HUES64 (cell line): ENCODE measurements at regions not wholly inside any gene's neighbourhood (a gene's known extent, or its start where the extent isn't known, plus 50 kb on each side); places are given as distances from the start of the nearest gene placed in this dataset.
"Not testable (repeated sequence)": the region's sequence is repeated elsewhere in the genome, so short reads cannot be mapped to it uniquely, and the experiment has no call there.

Source experiments
- H3K27ac ChIP-seq: 2 replicates; pipeline ENCODE4 v1.7.0; 2013; ENCODE audit warnings: low read depth, low read length, inconsistent platforms
- H3K27me3 ChIP-seq: 2 replicates; pipeline ENCODE4 v1.6.1; 2013; ENCODE audit warnings: mild to moderate bottlenecking, low read length; ENCODE audit not compliant: insufficient read depth
- H3K36me3 ChIP-seq: 2 replicates; pipeline ENCODE4 v1.6.1; 2013; ENCODE audit warnings: mild to moderate bottlenecking, low read length; ENCODE audit not compliant: insufficient read depth
- H3K4me1 ChIP-seq: 2 replicates; pipeline ENCODE4 v1.6.1; 2013; ENCODE audit warnings: mild to moderate bottlenecking, low read length, moderate library complexity; ENCODE audit not compliant: insufficient read depth
- H3K4me3 ChIP-seq: 2 replicates; pipeline ENCODE4 v1.5.1; 2013; ENCODE audit warnings: mild to moderate bottlenecking, low read length, moderate library complexity
- H3K9ac ChIP-seq: 2 replicates; pipeline ENCODE4 v1.6.1; 2013; ENCODE audit warnings: mild to moderate bottlenecking, low read depth, low read length
- H3K9me3 ChIP-seq: 2 replicates; pipeline ENCODE4 v1.6.1; 2013; ENCODE audit warnings: low read depth, low read length; ENCODE audit not compliant: insufficient read depth
- WGBS: fragments of 150-250, 120-280 bp; methylation state at CpG from one replicate; pipeline ENCODE4 v1.1.7; 2013; ENCODE audit warnings: missing lambda C conversion rate; 5-methylcytosine and 5-hydroxymethylcytosine counted together

- no peaks in the 10 kb centered on the region for H3K9me3 ChIP-seq
- no peak overlapping the region for H3K4me3 ChIP-seq
- H3K36me3 ChIP-seq: no peaks in the 10 kb centered on the region
- no peaks in the 10 kb centered on the region for H3K4me1 ChIP-seq
- no peak overlapping the region for H3K27ac ChIP-seq
- 70% methylated on average over 3 of the region's 3 CpGs for WGBS
- H3K9ac ChIP-seq: no peak overlapping the region
- no peaks in the 10 kb centered on the region for H3K27me3 ChIP-seq
Observed at GRCh38 chr16:61105544-61105943, 930.7 kb downstream of the CDH8 start.

GRCh38 chr16:61098505-61098904 lies 937.7 kb downstream of the CDH8 start:
- Histone ChIP-seq H3K4me3 (no peak overlapping the region), H3K4me1 (no peaks in the 10 kb centered on the region), H3K36me3 (no peaks in the 10 kb centered on the region), H3K27me3 (no peaks in the 10 kb centered on the region), H3K9ac (no peak overlapping the region), H3K9me3 (no peaks in the 10 kb centered on the region), H3K27ac (no peak overlapping the region)
- 95% methylated on average over 2 of the region's 2 CpGs for WGBS

GRCh38 chr16:61091300-61091699 lies 944.9 kb downstream of the CDH8 start:
- not testable (repeated sequence) for H3K4me3 ChIP-seq, H3K27me3 ChIP-seq, H3K4me1 ChIP-seq, H3K9me3 ChIP-seq, H3K27ac ChIP-seq, H3K9ac ChIP-seq, H3K36me3 ChIP-seq
- 97% methylated on average over 7 of the region's 7 CpGs for WGBS

- Histone ChIP-seq H3K4me1 (no peaks in the 10 kb centered on the region; the same call in 1 of the 2 replicates), H3K27me3 (no peaks in the 10 kb centered on the region), H3K27ac (no peak overlapping the region), H3K36me3 (no peaks in the 10 kb centered on the region), H3K9ac (no peak overlapping the region), H3K4me3 (no peak overlapping the region), H3K9me3 (no peaks in the 10 kb centered on the region)
- WGBS: 91% methylated on average over 1 of the region's 1 CpG
Observed at GRCh38 chr16:61083711-61084110, 952.5 kb downstream of the CDH8 start.

- 100% methylated on average over 1 of the region's 2 CpGs for WGBS
- H3K36me3 ChIP-seq: no peaks in the 10 kb centered on the region
- no peaks in the 10 kb centered on the region for H3K4me1 ChIP-seq
- H3K27ac ChIP-seq: no peak overlapping the region
- H3K27me3 ChIP-seq: no peaks in the 10 kb centered on the region
- no peak overlapping the region for H3K9ac ChIP-seq
- no peak overlapping the region for H3K4me3 ChIP-seq
- H3K9me3 ChIP-seq: peaks cover 17% of the 10 kb centered on the region
Observed at GRCh38 chr16:61074324-61074723, 961.9 kb downstream of the CDH8 start.

- no peaks in the 10 kb centered on the region for H3K4me1 ChIP-seq
- H3K36me3 ChIP-seq: no peaks in the 10 kb centered on the region
- WGBS: 94% methylated on average over 1 of the region's 1 CpG
- no peak overlapping the region for H3K9ac ChIP-seq
- no peak overlapping the region for H3K27ac ChIP-seq
- no peaks in the 10 kb centered on the region for H3K27me3 ChIP-seq
- no peaks in the 10 kb centered on the region for H3K9me3 ChIP-seq
- no peak overlapping the region for H3K4me3 ChIP-seq
Observed at GRCh38 chr16:61057635-61058034, 978.6 kb downstream of the CDH8 start.

- 88% methylated on average over 11 of the region's 11 CpGs for WGBS
- H3K4me3 ChIP-seq: no peak overlapping the region
- no peaks in the 10 kb centered on the region for H3K36me3 ChIP-seq
- no peak overlapping the region for H3K9ac ChIP-seq
- no peak overlapping the region for H3K27ac ChIP-seq
- no peaks in the 10 kb centered on the region for H3K4me1 ChIP-seq
- H3K9me3 ChIP-seq: no peaks in the 10 kb centered on the region
- no peaks in the 10 kb centered on the region for H3K27me3 ChIP-seq
Observed at GRCh38 chr16:61050547-61050946, 985.7 kb downstream of the CDH8 start.

- H3K27ac ChIP-seq: no peak overlapping the region
- no peaks in the 10 kb centered on the region for H3K9me3 ChIP-seq
- H3K9ac ChIP-seq: no peak overlapping the region
Observed at GRCh38 chr16:61045931-61046330, 990.3 kb downstream of the CDH8 start.

GRCh38 chr16:61042737-61043136 lies 993.5 kb downstream of the CDH8 start:
- H3K36me3 ChIP-seq: no peaks in the 10 kb centered on the region
- no peak overlapping the region for H3K27ac ChIP-seq
- H3K4me1 ChIP-seq: no peaks in the 10 kb centered on the region
- no peak overlapping the region for H3K4me3 ChIP-seq
- no peak overlapping the region for H3K9ac ChIP-seq
- no peaks in the 10 kb centered on the region for H3K9me3 ChIP-seq
- H3K27me3 ChIP-seq: peaks cover 5% of the 10 kb centered on the region; the same call in 1 of the 2 replicates
- WGBS: 48% methylated on average over 3 of the region's 3 CpGs

More at GRCh38 chr16:61045931-61046330, 990.3 kb downstream of the CDH8 start:
- H3K27me3 ChIP-seq: peaks cover 5% of the 10 kb centered on the region; the same call in 1 of the 2 replicates
- H3K4me3 ChIP-seq: no peak overlapping the region
- no peaks in the 10 kb centered on the region for H3K36me3 ChIP-seq
- WGBS: 54% methylated on average over 4 of the region's 4 CpGs
- no peaks in the 10 kb centered on the region for H3K4me1 ChIP-seq

- H3K9ac ChIP-seq: no peak overlapping the region
- no peak overlapping the region for H3K27ac ChIP-seq
- no peaks in the 10 kb centered on the region for H3K4me1 ChIP-seq
- no peaks in the 10 kb centered on the region for H3K27me3 ChIP-seq
- no peak overlapping the region for H3K4me3 ChIP-seq
- no peaks in the 10 kb centered on the region for H3K9me3 ChIP-seq
- H3K36me3 ChIP-seq: no peaks in the 10 kb centered on the region
- 95% methylated on average over 8 of the region's 8 CpGs for whole genome bisulfite sequencing
Observed at GRCh38 chr16:61030616-61031015, 1005.6 kb downstream of the CDH8 start.

GRCh38 chr16:61024180-61024900 lies 1011.9 kb downstream of the CDH8 start:
- no peaks in the 10 kb centered on the region for H3K4me1 ChIP-seq
- WGBS: 93% methylated on average over 3 of the region's 3 CpGs
- no peak overlapping the region for H3K9ac ChIP-seq
- no peak overlapping the region for H3K27ac ChIP-seq
- no peaks in the 10 kb centered on the region for H3K27me3 ChIP-seq
- H3K9me3 ChIP-seq: no peaks in the 10 kb centered on the region
- no peak overlapping the region for H3K4me3 ChIP-seq
- H3K36me3 ChIP-seq: no peaks in the 10 kb centered on the region

- no peaks in the 10 kb centered on the region for H3K9me3 ChIP-seq
Observed at GRCh38 chr16:61014869-61015268, 1021.4 kb downstream of the CDH8 start.

More at GRCh38 chr16:61014869-61015268, 1021.4 kb downstream of the CDH8 start:
- no peak overlapping the region for H3K27ac ChIP-seq
- no peak overlapping the region for H3K4me3 ChIP-seq
- WGBS: 89% methylated on average over 6 of the region's 6 CpGs
- no peaks in the 10 kb centered on the region for H3K27me3 ChIP-seq
- no peak overlapping the region for H3K9ac ChIP-seq
- H3K36me3 ChIP-seq: no peaks in the 10 kb centered on the region
- H3K4me1 ChIP-seq: no peaks in the 10 kb centered on the region
